Renal pelvis (tissue), 1 donor: ENCODE measurements at regions not wholly inside any gene's neighbourhood (a gene's known extent, or its start where the extent isn't known, plus 50 kb on each side); places are given as distances from the start of the nearest gene placed in this dataset.
A peak's percentile ranks its signal among the peaks of the same experiment; 100 is the strongest.

Source experiments
- DNase-seq: peaks from one replicate; pipeline ENCODE4 v3.0.0-alpha.2; 2013

DNA sequence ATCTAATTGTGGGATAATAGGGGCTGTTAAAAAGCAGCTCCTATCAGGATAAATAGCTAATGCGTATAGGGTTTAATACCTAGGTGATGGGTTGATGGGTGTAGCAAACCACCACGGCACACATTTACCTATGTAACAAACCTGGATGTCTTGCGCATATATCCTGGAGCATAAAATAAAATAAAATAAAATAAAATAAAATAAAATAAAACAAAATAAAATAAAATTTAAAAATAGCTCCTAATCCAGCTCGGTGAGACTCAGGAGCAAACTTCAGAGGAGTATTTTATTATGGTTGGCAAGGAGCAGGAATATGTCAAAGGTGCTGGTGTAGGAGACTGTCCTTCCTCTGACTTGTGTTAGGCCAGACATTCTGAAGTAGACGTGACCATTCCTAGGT, 721.0 kb downstream of the BCL11B start:
- no peak for DNase-seq

DNA sequence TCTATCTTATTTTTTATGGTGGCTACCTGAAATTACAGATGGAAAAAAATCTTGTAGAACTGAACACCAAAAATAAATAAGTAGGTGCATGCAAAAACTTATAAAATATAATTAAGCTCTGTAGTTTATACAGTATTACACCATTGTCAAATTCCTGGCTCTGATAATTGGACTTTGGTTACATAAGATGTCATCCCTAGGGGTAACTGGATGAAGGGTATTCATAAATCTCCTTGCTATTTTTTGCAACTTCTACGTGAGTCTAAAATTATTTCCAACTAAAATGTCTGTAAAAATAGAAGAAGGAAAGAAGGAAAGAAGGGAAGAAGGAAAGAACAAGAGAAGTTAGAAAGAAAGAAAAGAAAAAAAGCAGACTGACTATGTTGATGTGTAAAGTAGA, 716.6 kb downstream of the BCL11B start:
- no peak for DNase-seq

DNA sequence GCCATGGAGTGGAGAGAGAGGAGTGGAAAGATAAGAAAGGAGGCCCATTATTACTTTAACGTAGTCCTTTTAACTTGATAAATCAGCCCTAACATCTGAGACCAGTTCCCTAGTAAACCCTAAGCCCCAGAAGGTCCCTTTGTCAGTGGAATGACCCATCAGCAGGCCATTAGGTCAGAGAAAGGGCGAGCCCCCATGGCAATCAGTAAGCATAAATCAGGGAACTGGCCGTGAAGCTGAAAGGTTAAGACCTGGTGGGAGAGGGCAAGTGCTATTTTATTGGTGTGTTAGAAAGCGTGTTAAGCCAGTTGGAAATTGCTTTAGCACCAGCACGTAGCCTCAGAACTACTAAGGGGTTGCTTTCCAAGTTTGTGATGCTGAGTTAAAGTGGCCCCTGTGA, 708.0 kb downstream of the BCL11B start:
- no peak for DNase-seq

DNA sequence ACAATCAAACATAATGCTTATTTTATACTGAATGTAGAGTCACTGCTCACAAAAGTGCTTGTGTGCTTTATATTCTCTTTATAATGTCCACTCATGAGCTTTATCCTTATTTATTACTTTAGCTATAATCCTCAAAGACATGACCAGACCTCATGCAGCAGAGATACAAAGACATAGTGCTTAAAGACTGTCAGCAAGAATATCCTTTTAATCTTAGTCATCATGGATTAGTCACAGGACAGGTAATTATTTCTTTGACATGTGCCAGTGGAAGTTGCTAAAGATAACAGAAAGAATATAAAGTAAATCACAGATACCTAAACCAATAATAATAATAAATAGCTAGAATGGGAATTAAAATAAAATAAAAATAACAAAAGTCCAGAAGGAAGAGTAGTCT, 707.5 kb downstream of the BCL11B start:
- DNase-seq: no peak

DNA sequence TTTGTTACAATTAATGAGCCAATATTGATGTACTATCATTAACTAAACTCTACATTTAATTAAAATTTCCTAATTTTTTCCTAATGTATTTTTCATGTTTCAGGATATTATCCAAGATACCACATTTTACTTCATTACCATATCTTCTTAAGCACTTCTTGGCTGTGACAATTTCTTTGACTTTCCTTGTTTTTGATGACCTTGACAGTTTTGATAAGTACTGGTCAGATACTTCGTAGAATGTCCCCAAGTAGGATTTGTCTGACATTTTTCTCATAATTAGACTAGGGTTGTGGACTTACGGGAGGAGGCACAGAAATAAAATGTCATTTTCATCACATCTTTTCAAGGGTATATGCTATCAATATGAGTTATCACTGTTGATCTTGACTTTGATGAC, 700.9 kb downstream of the BCL11B start:
- DNase-seq: no peak

DNA sequence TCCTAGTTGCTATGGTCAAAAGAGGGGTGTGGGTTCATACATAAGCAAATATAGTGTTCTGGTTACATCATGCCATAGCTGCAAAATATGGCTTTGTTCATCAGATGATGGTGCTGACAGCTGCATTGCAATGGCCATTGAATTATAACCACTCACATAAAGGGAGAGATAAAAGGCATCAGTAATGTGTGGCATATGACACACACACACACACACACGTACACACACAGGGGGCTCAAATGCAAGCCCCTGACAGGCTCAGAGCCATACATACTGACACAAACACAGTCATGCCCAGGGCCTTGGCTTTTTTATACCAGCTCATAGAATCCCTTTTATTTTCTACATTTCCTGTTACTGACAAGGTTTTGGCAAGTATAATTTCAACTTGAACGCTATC, 698.9 kb downstream of the BCL11B start:
- no peak for DNase-seq

DNA sequence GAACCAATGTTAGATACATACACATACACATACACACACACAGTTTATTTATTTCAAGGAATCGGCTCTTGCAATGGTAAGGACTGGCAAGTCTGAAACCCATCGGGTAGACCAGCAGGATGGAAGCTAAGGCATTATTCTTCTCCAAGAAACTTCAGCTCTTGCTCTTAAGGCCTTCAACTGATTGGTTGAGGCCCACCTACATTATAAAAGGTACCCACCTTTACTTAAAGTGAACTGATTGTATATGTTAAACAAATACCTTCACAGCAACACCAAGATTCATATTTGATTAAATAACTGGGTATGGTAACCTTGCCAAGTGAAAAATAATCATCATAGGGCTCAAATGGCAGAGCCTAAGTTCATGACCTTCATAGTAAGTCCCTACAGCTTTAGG, 695.5 kb downstream of the BCL11B start:
- no peak for DNase-seq

DNA sequence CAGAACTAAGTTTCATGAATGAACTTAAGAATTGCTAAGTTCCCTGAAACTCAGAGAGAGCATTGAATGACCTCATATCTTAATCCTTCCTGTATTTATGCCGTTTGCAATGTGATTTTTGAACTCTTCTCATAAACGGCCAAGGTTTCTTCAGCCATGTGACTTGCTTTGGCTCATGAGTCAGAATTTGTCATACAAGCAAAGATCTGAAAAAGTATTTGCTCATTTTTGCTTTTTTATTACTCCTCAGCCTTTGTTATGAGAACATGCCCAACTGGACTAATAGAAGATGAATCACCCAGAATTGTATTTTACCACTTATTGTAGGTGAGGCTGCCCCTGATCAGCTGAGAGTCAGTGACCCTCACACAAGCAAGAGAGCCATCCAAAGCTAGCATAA, 693.8 kb downstream of the BCL11B start:
- no peak for DNase-seq

DNA sequence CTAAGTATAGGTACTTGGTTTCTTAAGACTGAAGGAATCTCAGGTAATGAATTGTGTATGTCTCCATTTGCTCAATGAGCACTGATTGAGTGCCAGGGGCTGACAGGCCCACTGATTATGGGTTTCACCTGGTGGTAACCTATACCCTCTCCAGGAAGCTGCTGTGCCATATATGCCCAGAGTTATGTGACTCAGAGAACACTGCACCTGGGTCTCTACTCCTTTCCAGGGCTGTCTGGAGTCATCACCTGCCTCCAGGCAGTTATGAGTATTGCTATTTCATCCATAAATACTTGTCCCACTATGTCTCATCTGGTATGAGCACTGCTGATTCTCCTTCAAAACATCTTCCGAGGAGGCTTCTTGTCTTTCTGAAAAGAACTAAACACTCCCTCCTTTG, 692.9 kb downstream of the BCL11B start:
- DNase-seq: no peak

DNA sequence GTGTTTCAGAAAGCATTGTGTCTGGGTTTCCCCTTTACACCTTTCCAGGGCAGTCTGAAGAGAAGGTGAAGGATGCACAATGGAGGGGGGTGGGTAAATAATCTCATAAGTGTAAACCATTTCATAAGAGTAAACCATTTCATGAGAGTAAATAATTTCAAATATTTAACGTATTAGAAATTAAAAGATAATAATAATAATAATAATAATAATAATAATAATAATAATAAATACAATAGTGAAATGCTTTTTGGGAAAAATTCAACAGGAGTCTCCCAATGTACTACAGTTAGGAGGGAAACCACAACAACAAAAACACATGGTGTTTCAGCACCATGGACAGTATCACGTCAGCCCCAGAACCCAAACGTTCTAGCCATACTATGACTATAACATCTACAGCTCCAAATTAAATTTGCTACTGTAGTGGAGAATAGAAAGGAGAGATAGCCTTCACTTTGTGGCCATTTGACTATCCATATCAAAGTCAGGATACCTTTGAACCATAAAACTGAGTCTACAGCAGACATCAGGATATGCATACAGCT, 691.8 kb downstream of the BCL11B start:
- DNase-seq: peak; percentile 58

DNA sequence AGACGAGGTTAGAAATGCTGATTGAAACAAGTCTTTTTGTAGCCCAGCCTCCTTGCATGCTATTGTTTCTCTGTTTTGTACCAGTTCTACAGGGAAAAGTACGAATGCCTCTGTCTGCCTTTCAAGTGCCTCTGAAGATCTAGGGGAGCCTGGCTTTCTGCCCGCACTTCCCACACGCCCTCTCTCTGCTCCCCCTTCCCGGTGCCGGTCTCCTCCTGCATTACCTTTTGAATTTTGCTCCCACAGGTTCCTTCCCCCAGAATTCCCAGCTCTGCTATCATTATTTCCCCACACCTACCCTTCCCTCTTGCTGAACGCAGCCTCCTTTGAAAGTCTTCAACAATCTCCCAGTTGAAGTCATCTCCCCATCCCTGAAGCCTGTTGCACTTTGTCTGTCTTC, 689.7 kb downstream of the BCL11B start:
- no peak for DNase-seq

DNA sequence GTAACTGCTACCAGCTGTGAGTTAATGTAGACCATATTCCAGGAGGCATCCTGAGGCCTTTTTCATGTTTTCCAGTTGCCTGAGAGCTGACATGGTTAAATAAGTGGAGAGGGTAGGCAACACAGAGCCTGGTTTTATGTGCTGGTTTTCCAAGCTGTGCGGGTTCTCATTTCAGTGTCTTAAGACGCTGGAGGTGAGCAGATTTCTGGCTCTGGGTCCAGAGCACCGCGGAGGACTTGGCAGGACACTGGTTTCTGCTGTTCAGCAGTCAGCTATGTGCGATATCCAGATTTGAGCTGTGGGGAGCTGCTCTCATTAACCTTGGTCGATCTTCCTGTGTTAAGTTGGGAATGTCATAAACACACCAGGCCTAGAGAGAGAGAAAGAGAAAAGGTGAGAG, 680.8 kb downstream of the BCL11B start:
- no peak for DNase-seq

DNA sequence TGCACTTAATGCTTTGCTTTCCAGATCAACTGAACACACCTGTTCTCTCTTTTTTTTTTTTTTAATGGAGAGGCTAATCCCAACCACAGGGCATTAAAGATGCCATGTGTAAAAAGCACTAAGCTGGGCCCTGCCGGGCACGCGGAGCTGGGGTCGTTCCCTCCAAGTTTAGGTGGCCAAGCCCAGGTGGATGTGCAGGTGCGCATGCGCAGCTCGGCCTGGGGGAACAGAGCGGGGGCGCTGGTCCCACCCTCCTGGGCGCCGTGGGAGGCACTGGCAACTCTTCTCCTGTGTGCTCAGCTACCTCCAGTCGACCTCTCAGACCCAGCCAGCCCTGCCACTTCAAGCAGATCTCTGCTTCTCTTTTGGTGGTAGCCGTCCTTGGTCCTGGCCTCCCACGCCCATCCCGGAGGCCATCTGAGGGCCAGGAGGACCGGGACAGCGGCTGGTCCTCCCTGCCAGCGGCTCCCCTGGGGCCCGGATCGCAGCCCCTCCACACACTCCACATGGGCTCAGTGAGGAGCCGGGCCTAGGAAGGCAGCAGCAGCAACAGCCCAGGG, 679.3 kb downstream of the BCL11B start:
- DNase-seq: no peak

DNA sequence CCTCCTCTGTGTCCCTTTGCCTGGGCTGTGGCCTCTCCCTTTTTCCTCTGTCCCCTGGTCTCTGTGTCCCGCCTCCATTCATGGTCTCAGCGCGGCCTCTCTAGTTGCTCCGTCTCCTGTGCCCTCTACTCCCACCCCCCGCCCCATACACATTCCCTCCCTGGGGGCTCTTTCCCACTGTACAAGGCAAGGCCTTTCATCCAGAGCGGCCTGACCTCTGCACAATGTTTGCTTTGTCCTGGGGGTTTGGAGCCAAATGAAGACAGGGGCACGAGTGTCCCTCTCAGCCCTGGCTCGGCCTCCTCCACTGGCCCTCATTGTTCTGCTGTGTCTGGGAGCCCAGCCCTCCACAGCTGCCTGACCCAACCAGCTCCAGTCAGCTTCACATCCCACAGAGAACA, 678.6 kb downstream of the BCL11B start:
- no peak for DNase-seq

DNA sequence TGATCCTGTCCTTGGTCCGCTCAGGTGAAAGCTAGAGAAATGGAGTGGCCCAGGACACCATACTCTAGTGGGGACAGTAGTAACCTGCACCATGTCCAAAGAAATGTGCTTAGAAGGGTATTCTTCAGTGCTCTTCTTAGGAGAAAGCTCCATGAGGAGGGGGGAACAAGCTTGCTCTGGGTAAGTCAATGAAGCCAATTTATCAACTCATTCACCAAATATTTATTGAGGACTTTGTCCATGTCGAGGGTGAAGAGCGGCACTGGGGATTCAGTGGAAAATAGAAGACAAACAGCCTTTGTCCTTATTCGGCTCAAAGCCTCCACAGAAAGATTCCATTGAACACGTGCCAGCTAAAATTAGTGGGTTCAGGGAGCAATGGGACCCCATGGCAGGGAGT, 677.8 kb downstream of the BCL11B start:
- no peak for DNase-seq

DNA sequence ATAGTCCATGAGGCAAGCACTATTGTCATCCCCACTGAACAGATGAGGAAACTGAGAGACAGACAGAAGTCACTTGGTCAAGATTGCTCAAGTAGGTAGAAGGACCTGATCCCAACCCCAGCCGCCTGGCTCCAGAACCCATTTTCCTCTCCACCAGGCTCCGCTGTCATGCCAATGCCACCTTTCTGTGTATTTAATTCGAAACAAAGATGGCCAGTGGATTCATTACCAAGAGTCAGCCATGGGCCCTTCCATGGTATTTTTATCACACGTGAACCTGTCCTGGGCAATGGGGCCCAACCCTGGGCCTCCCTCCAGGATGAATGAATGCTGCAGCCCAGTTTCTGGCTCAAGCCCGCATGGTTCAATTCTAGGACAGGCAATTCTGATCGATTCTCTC, 673.4 kb downstream of the BCL11B start:
- DNase-seq: no peak

DNA sequence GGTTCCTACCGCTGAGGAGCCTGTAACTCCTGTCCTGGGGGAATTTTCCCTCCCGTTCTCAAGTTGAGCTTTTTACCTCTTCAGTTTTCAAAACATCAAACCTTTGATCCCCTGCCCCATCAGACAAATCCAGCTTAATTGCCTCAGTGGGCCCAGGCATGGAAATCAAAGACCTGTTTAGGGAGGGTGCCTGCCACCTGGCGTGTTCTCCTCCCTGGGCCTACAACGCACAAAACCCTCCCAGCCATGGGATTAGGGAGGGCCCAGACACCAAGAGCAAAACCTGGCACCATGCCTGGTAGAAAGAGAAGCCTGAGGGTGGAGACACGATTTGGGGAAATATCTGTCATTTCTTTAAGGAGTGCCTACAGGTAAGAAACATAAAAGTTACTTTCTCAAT, 672.9 kb downstream of the BCL11B start:
- no peak for DNase-seq

DNA sequence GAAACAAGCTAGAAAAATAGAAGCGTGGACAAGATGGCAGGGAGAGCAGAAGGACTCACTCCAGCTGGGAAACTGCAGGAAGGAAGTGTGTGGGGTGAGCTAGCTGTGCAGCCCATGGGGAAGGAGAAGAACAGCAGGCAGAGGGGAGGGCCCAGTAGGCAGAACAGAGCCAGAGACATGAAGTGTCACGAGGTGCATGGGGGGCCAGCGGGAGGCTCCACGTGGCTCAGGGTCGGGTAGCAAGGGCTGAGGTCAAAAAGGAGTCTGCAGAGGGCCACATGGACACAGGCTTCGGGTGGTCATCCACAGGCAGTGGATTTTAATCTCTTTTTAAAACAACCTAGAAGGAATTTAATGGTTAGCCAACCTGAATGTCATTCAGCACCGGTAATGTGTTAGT, 669.0 kb downstream of the BCL11B start:
- no peak for DNase-seq

DNA sequence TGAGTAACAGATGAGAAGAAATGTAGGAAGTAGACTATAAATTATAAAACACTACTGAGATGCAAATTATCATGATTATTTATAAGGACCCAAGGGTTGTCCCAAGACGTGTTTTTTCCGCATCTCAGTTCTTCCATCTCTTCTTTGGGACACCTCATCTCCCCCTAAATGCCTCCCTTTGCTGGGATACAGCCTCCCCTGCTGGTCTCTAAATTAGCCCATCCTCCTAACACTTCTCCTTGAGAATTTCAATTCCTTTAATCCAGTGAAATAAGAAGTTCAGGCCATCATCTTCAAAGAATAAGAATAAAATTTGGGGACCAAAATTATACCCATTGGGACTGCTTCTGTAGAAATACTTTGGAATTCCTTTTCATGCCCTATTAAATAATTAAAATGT, 667.0 kb downstream of the BCL11B start:
- DNase-seq: no peak

DNA sequence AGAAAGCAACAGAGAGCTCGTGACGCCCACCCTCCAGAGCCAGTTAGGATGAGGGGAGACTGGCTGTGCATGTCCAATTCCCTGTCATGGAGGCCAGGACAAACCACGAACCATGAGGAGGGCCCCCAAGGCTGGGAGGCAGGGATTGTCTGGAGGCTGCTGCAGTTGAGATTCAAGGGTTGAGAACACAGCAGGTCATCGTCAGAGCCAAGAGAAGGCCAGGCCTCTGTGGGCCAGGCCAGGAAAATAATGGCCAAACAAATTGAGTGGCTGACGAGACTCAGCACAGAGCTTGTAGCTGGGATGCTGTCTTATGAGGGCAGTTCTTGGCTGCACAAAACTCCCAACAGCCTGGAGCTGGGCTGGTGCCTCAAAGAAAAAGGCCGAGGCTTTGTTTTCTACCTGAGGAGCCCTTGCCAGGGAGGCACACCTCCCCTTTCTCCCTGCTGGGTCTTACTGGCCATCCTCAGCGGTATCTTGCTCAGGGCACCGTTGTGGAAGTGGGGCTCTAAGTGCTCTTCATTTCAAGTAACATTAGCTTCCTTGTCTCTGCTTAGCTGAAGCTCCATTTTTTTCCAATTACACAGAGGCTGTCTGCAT, 665.9 kb downstream of the BCL11B start:
- no peak for DNase-seq

DNA sequence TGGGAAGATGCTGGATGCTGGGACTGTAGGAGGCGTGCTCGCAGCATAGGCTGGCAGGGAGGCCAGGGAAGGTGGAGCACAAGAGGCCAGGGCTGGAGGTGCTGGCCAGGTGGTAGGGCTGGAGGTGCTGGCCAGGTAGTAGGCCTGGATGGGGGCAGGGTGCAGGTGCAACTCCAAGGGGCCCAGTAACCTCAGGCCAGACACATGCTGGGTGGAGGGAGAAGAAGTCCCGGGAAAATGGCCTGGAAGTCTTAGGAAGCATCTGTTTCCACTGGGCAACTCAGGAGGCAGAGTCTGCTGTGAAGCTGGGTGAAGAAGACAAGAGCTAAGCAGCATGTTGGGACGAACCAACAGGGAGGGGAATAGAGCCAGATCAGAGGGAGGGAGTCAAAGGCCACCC, 665.2 kb downstream of the BCL11B start:
- DNase-seq: no peak

DNA sequence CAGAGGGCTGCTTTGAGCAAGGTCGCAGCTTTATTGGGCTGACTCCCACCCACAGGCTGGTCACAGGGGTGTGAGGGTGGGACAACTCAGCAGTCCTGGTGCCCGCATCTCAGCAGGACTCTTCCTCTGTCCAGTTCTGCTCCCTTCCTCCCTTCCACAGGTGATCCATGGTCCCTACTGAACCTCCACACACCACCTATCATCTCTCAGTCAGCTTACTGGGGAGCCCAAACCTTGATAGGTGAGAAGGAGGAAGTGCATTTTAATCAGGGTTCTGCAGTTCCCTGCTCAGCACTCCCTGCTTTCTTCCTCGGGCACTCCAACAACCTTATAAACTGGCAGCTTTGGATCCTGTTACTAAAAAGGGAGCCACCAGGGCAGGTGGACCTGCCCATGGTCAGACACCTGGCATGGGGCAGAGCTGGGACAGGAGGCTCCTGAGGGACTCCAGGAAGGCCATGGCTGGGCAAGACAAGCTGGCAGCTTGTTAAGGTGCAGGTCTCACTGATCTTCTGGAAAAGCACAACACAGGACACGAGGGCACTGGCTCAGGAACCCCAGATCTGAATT, 664.6 kb downstream of the BCL11B start:
- no peak for DNase-seq

DNA sequence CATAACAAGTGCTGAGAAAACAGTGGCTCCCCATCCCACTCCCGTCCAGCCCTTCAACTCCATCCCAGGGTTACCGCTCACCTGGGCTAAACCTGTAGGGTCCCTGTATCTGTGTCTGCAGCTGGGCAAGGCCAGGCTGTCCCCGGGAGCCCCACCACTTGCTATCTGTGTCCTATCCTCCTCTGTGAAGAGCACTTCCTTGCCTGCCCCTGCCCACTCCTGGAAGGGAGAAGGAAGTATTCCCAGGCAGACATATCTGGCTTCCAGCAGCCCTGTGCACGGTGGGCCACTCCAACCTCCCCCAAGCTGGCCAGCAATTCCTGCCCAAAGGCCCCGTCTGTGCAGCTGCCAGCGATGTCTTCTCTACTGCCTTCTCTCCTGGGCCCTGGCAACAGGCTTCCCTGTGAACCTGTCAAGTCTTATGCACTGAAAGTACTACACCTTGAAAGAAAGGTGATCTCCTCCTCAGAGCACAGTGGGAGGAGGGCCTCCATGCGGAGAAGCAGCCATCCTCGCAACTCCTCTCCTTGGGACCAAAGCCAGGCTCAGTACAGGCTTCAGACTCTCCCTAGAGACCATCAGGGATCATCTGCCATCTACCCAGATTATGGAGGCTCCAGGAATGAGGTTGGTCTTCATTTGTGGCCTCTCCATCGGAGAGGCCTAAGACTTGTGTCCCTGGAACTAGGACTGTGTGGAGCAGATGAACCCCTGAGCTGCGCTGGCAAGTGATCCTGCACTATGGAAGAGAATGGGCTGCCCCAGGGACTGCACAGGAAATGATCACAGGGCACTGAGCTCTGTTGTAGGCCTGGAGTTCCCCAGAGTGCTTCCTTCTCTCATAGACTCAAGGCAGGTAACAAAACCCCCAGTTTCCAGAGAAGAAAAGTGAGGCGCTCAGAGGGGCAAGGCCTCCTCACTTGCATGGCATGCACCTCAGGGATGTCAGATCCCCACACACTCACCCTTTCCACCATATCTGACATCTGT, 663.6 kb downstream of the BCL11B start:
- DNase-seq: no peak
